Calu3 (cell line): ENCODE measurements at regions not wholly inside any gene's neighbourhood (a gene's known extent, or its start where the extent isn't known, plus 50 kb on each side); places are given as distances from the start of the nearest gene placed in this dataset.
A peak's percentile ranks its signal among the peaks of the same experiment; 100 is the strongest.
"Not testable (repeated sequence)": the region's sequence is repeated elsewhere in the genome, so short reads cannot be mapped to it uniquely, and the experiment has no call there.

ENCODE experiments used
- BruUV-seq: library from RNA; stranded (reverse); fragments of 400-500 nt; replicated peaks from 2 replicates; lab custom pipeline; 2021; lab: Mats Ljungman, UMichigan
- CTCF ChIA-PET: fragments of 300-600 bp; sonication (Branson Sonifier 250); formaldehyde crosslinking; loops from one replicate; lab custom pipeline; 2022; ENCODE audit warnings: antibody characterized with exemption; lab: Charles Lee
- DNase-seq: peaks from one replicate; pipeline ENCODE4 v3.0.0; 2022
- H3K27ac Mint-ChIP-seq: one replicate; pipeline ENCODE4 v1.8.0; 2022; ENCODE audit warnings: mixed read lengths; ENCODE audit not compliant: unreplicated experiment
- H3K27me3 Mint-ChIP-seq: one replicate; pipeline ENCODE4 v1.8.0; 2022; ENCODE audit warnings: mixed read lengths; ENCODE audit not compliant: unreplicated experiment
- H3K36me3 Mint-ChIP-seq: one replicate; pipeline ENCODE4 v1.8.0; 2022; ENCODE audit warnings: mild to moderate bottlenecking, moderate library complexity, mixed read lengths; ENCODE audit not compliant: insufficient read depth, unreplicated experiment
- H3K4me1 Mint-ChIP-seq: one replicate; pipeline ENCODE4 v1.8.0; 2022; ENCODE audit warnings: mild to moderate bottlenecking, low read depth, mixed read lengths; ENCODE audit not compliant: unreplicated experiment
- H3K4me3 Mint-ChIP-seq: one replicate; pipeline ENCODE4 v1.8.0; 2022; ENCODE audit warnings: mild to moderate bottlenecking, low read depth, moderate library complexity, mixed read lengths; ENCODE audit not compliant: unreplicated experiment
- H3K9me3 Mint-ChIP-seq: one replicate; pipeline ENCODE4 v1.8.0; 2022; ENCODE audit warnings: low read depth, mixed read lengths; ENCODE audit not compliant: unreplicated experiment
- CTCF ChIP-seq: fragments of 200-600 bp; IDR thresholded peaks from one replicate; pipeline ENCODE4 v1.8.0; 2022; ENCODE audit warnings: antibody characterized with exemption; ENCODE audit not compliant: unreplicated experiment
- intact Hi-C: fragments of 100-400 bp; cut with micrococcal nuclease; formaldehyde crosslinking; loops from one replicate; pipeline ENCODE4 v1.10.0; 2022; ENCODE audit not compliant: unreplicated experiment

DNA sequence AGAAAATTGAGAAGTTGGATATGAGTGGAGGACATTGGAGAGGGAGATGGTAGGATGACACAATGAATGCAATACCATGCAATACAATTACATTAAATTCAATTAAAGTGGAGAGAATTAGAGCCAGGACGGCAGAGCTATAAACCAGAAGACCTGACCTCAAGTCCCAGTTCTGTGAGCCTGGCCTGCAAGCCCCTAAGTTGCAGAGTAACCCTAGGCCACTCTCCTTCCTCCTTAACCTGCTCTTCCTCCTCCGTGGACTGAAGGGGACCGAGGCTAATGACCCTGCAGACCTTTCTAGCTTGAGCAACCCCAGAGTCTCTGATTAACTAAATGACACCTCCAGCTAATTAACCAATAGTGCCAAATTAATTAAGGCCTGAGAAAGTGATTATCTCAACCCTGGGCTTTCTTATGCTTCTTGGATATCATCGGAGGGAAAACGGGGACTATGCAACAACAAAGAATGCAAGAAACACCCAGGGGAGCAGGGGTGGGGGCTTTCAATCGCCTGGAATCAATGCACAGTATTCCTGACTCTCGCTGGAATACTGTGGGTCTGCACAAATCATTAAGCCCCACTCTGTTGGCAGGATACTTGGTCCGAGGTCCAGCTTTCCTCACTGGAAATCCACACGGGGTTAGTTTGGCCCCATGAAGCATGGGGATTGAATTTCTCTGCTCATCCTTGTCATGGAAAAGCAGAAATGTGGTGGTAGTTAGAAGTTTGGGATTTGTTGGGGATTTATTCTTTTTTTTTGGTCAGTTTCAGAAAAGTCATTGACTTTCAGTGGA lies 548.3 kb downstream of the MN1 start:
- BruUV-seq, result no TSS peak
- no peak overlapping the region for H3K4me3 Mint-ChIP-seq
- peaks cover 10% of the 10 kb centered on the region for H3K4me1 Mint-ChIP-seq
- H3K9me3 Mint-ChIP-seq, result peaks cover 4% of the 10 kb centered on the region
- CTCF ChIA-PET, result interaction anchor here (0.6 to 0.9 kb wide), 2 partner anchors 32 to 140 kb away, joined by 3 read pairs; no protein-coding TSS in a partner anchor
- no peak for TF ChIP-seq CTCF
- H3K27me3 Mint-ChIP-seq, result peaks cover under 1% of the 10 kb centered on the region
- intact Hi-C loops, result no loop called here
- H3K36me3 Mint-ChIP-seq, result no peaks in the 10 kb centered on the region
- DNase-seq, result no peak
- H3K27ac Mint-ChIP-seq, result peak overlapping the region; percentile 18

- intact Hi-C loops, H3K36me3 Mint-ChIP-seq, H3K4me3 Mint-ChIP-seq, H3K27ac Mint-ChIP-seq, BruUV-seq, CTCF ChIA-PET, H3K9me3 Mint-ChIP-seq, H3K27me3 Mint-ChIP-seq, DNase-seq: not testable (repeated sequence)
- peaks cover 14% of the 10 kb centered on the region for H3K4me1 Mint-ChIP-seq
Measured at GRCh38 chr22:27254063-27254462, 547.5 kb downstream of the MN1 start.

- Mint-ChIP-seq H3K27me3 (peaks cover 14% of the 10 kb centered on the region), H3K36me3 (no peaks in the 10 kb centered on the region), H3K4me1 (peaks cover 19% of the 10 kb centered on the region), H3K27ac (no peak overlapping the region), H3K9me3 (peaks cover 4% of the 10 kb centered on the region), H3K4me3 (no peak overlapping the region)
- no peak for DNase-seq
- intact Hi-C loops, result no loop called here
- BruUV-seq, result no TSS peak
- no peak for TF ChIP-seq CTCF
- CTCF ChIA-PET, result no interaction called here
Measured at GRCh38 chr22:27255580-27255979, 546.0 kb downstream of the MN1 start.

GRCh38 chr22:27257987-27258386 lies 543.6 kb downstream of the MN1 start:
- DNase-seq, result no peak
- intact Hi-C loops, result no loop called here
- peaks cover 14% of the 10 kb centered on the region for H3K27me3 Mint-ChIP-seq
- CTCF ChIA-PET, result no interaction called here
- no TSS peak for BruUV-seq
- TF ChIP-seq CTCF, result no peak
- peaks cover 12% of the 10 kb centered on the region for H3K4me1 Mint-ChIP-seq
- H3K4me3 Mint-ChIP-seq, result no peak overlapping the region
- H3K9me3 Mint-ChIP-seq, result peaks cover 4% of the 10 kb centered on the region
- no peak overlapping the region for H3K27ac Mint-ChIP-seq
- H3K36me3 Mint-ChIP-seq, result no peaks in the 10 kb centered on the region

- no peak overlapping the region for H3K4me3 Mint-ChIP-seq
Measured at GRCh38 chr22:27258616-27259172, 542.9 kb downstream of the MN1 start.

More at GRCh38 chr22:27258616-27259172, 542.9 kb downstream of the MN1 start:
- intact Hi-C loops, result no loop called here
- CTCF ChIA-PET, result no interaction called here
- H3K4me1 Mint-ChIP-seq, result peaks cover 9% of the 10 kb centered on the region
- H3K36me3 Mint-ChIP-seq, result no peaks in the 10 kb centered on the region
- H3K27ac Mint-ChIP-seq, result no peak overlapping the region
- H3K9me3 Mint-ChIP-seq, result peaks cover 6% of the 10 kb centered on the region
- no TSS peak for BruUV-seq
- DNase-seq, result peak; percentile 27
- TF ChIP-seq CTCF, result no peak
- H3K27me3 Mint-ChIP-seq, result peaks cover 16% of the 10 kb centered on the region
